GM23338 (cell line): ENCODE measurements at regions not wholly inside any gene's neighbourhood (a gene's known extent, or its start where the extent isn't known, plus 50 kb on each side); places are given as distances from the start of the nearest gene placed in this dataset.

Experiments used
- ATAC-seq: fragments of 200-7000 bp; cut with Tn5 transposase; 3 replicates; pipeline ENCODE4 v1.9.1; 2020
- DNase-seq: peaks from one replicate; pipeline ENCODE4 v3.0.0-alpha.2; 2015; ENCODE audit warnings: low spot score
- H2AFZ ChIP-seq: fragments of 200-600 bp; sonication (generic); 2 replicates; pipeline ENCODE4 v1.8.0; 2016; ENCODE audit warnings: antibody characterized with exemption, mild to moderate bottlenecking, moderate library complexity
- H3F3A ChIP-seq: fragments of 200-600 bp; sonication (generic); replicated peaks from 2 replicates; pipeline ENCODE4 v1.8.0; 2017; ENCODE audit warnings: antibody characterized with exemption, mixed run types, low read depth
- H3K27ac ChIP-seq: fragments of 200-600 bp; sonication (generic); 2 replicates; pipeline ENCODE4 v1.6.1; 2016; ENCODE audit warnings: low read depth
- H3K27me3 ChIP-seq: fragments of 200-600 bp; sonication (generic); 2 replicates; pipeline ENCODE4 v1.8.0; 2016; ENCODE audit warnings: mild to moderate bottlenecking, mixed run types, moderate library complexity; ENCODE audit not compliant: insufficient read depth
- H3K36me3 ChIP-seq: fragments of 200-600 bp; sonication (generic); 2 replicates; pipeline ENCODE4 v1.8.0; 2016; ENCODE audit warnings: mild to moderate bottlenecking; ENCODE audit not compliant: insufficient read depth
- H3K4me1 ChIP-seq: fragments of 200-600 bp; sonication (generic); 2 replicates; pipeline ENCODE4 v1.8.0; 2016; ENCODE audit warnings: mild to moderate bottlenecking, moderate library complexity; ENCODE audit not compliant: insufficient read depth
- H3K4me2 ChIP-seq: fragments of 200-600 bp; sonication (generic); 2 replicates; pipeline ENCODE4 v1.7.1; 2017; ENCODE audit warnings: mixed run types
- H3K4me3 ChIP-seq: fragments of 200-600 bp; sonication (generic); 2 replicates; pipeline ENCODE4 v1.6.1; 2016; ENCODE audit warnings: mixed run types
- H3K79me2 ChIP-seq: fragments of 200-600 bp; sonication (generic); replicated peaks from 2 replicates; pipeline ENCODE4 v1.8.0; 2017; ENCODE audit warnings: mild to moderate bottlenecking; ENCODE audit not compliant: insufficient read depth
- H3K9me2 ChIP-seq: fragments of 200-600 bp; sonication (generic); 2 replicates; pipeline ENCODE4 v1.8.0; 2017; ENCODE audit not compliant: insufficient read depth
- H4K20me1 ChIP-seq: fragments of 200-600 bp; sonication (generic); replicated peaks from 2 replicates; pipeline ENCODE4 v1.8.0; 2017; ENCODE audit warnings: mild to moderate bottlenecking; ENCODE audit not compliant: insufficient read depth
- H3K27ac Mint-ChIP-seq: 2 replicates; pipeline ENCODE4 v1.8.0; 2020; ENCODE audit warnings: inconsistent platforms, mild to moderate bottlenecking, moderate library complexity, mixed read lengths
- H3K27me3 Mint-ChIP-seq: 3 replicates; pipeline ENCODE4 v1.8.0; 2022; ENCODE audit warnings: low read depth, mild to moderate bottlenecking, moderate library complexity, mixed read lengths, inconsistent platforms; ENCODE audit not compliant: insufficient read depth, poor library complexity
- H3K36me3 Mint-ChIP-seq: 3 replicates; pipeline ENCODE4 v1.8.0; 2021; ENCODE audit warnings: low read depth, mild to moderate bottlenecking, inconsistent platforms, moderate library complexity, mixed read lengths
- H3K4me1 Mint-ChIP-seq: 3 replicates; pipeline ENCODE4 v1.8.0; 2020; ENCODE audit warnings: mild to moderate bottlenecking, inconsistent platforms, mixed read lengths
- H3K4me3 Mint-ChIP-seq: 3 replicates; pipeline ENCODE4 v1.8.0; 2021; ENCODE audit warnings: moderate library complexity, mild to moderate bottlenecking, inconsistent platforms, mixed read lengths
- H3K9me3 Mint-ChIP-seq: 3 replicates; pipeline ENCODE4 v1.8.0; 2020; ENCODE audit warnings: moderate library complexity, mild to moderate bottlenecking, inconsistent platforms, mixed read lengths
- CREB1 ChIP-seq: fragments of 250-450 bp; sonication (Bioruptor Pico); IDR thresholded peaks from 2 replicates; pipeline ENCODE4 v1.5.0; 2020; ENCODE audit warnings: low read depth, mild to moderate bottlenecking, moderate library complexity
- EZH2 ChIP-seq: fragments of 200-600 bp; sonication (generic); IDR thresholded peaks from one replicate; pipeline ENCODE4 v1.8.0; 2017; ENCODE audit warnings: antibody characterized with exemption, mild to moderate bottlenecking, low read depth; ENCODE audit not compliant: unreplicated experiment
- EZH2phosphoT487 ChIP-seq: fragments of 200-600 bp; sonication (generic); IDR thresholded peaks from one replicate; pipeline ENCODE4 v1.8.1; 2018; ENCODE audit warnings: antibody characterized with exemption; ENCODE audit not compliant: unreplicated experiment
- JUNB ChIP-seq: IDR thresholded peaks from one replicate; pipeline ENCODE4 v1.6.1; 2016; ENCODE audit warnings: antibody characterized with exemption; ENCODE audit not compliant: unreplicated experiment
- NANOG ChIP-seq: IDR thresholded peaks from 2 replicates; pipeline ENCODE4 v1.6.1; 2016; ENCODE audit warnings: antibody characterized with exemption, borderline replicate concordance
- POLR2AphosphoS5 ChIP-seq: IDR thresholded peaks from 2 replicates; pipeline ENCODE4 v1.6.1; 2016; ENCODE audit warnings: antibody characterized with exemption, low read depth
- REST ChIP-seq: IDR thresholded peaks from one replicate; pipeline ENCODE4 v1.6.1; 2018; ENCODE audit warnings: antibody characterized with exemption; ENCODE audit not compliant: unreplicated experiment
- STAT1 ChIP-seq: IDR thresholded peaks from one replicate; pipeline ENCODE4 v1.6.1; 2016; ENCODE audit warnings: antibody characterized with exemption; ENCODE audit not compliant: unreplicated experiment
- ZNF114 ChIP-seq: fragments of 250-450 bp; sonication (Bioruptor Pico); IDR thresholded peaks from 2 replicates; pipeline ENCODE4 v1.5.0; 2020; ENCODE audit warnings: mild to moderate bottlenecking, moderate library complexity
- ZNF331 ChIP-seq: fragments of 250-450 bp; sonication (Bioruptor Pico); IDR thresholded peaks from 2 replicates; pipeline ENCODE4 v1.5.0; 2020; ENCODE audit warnings: low read depth, mild to moderate bottlenecking, moderate library complexity
- TF ChIP-seq, protein P1 (sequence below), 2 experiments: fragments of 200-600 bp in 1 of 2; sonication (generic) in 1 of 2; conservative IDR thresholded peaks; 2 replicates each; pipeline versions ENCODE4 v1.5.1 to v1.6.1; 2016 to 2017; ENCODE audit warnings: antibody characterized with exemption in 2 of 2, low read depth in 2 of 2, mild to moderate bottlenecking in 2 of 2, moderate library complexity in 1 of 2
- TF ChIP-seq, protein P2 (sequence below): fragments of 250-450 bp; sonication (Bioruptor Pico); IDR thresholded peaks from 2 replicates; pipeline ENCODE4 v1.5.0; 2020; ENCODE audit warnings: mild to moderate bottlenecking, moderate library complexity
- TF ChIP-seq, protein P3 (sequence below): IDR thresholded peaks from 2 replicates; pipeline ENCODE4 v1.6.1; 2016; ENCODE audit warnings: antibody characterized with exemption

DNA sequence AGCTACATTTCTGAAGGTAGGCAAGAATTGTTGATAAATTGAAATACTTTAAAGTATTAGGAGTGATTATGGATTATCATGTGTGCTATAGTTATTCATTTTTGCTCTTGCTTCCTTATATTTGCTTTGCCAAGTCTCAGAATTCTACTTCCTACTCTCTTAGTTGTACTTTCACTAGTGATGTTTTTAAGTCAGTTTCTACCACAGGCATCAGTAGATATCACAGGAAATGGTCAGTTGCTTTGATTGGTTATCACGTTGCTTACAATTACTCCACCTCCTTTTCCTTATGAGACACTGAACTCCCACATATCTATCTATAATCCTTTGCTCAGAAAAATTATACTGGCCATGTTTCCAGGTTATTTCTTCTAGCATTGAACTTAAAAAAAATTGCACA lies 472.8 kb downstream of the DMRTA1 start:
- no peak for ATAC-seq
- H4K20me1 ChIP-seq = no peaks in the 10 kb centered on the region
- no peaks in the 10 kb centered on the region for H3K36me3 Mint-ChIP-seq
- no peaks in the 10 kb centered on the region for H3K4me1 Mint-ChIP-seq
- H3K9me3 Mint-ChIP-seq = no peaks in the 10 kb centered on the region
- H3K79me2 ChIP-seq = no peaks in the 10 kb centered on the region
- no peak overlapping the region for H3K27ac ChIP-seq
- no peak overlapping the region for H3K4me2 ChIP-seq
- no peak for DNase-seq
- H3K4me3 Mint-ChIP-seq = no peak overlapping the region
- no peaks in the 10 kb centered on the region for H3K9me2 ChIP-seq
- TF ChIP-seq NANOG = no peak
- TF ChIP-seq ZNF331 (CRISPR knock-in tag) = no peak
- TF ChIP-seq JUNB = no peak
- TF ChIP-seq, protein P1, sequence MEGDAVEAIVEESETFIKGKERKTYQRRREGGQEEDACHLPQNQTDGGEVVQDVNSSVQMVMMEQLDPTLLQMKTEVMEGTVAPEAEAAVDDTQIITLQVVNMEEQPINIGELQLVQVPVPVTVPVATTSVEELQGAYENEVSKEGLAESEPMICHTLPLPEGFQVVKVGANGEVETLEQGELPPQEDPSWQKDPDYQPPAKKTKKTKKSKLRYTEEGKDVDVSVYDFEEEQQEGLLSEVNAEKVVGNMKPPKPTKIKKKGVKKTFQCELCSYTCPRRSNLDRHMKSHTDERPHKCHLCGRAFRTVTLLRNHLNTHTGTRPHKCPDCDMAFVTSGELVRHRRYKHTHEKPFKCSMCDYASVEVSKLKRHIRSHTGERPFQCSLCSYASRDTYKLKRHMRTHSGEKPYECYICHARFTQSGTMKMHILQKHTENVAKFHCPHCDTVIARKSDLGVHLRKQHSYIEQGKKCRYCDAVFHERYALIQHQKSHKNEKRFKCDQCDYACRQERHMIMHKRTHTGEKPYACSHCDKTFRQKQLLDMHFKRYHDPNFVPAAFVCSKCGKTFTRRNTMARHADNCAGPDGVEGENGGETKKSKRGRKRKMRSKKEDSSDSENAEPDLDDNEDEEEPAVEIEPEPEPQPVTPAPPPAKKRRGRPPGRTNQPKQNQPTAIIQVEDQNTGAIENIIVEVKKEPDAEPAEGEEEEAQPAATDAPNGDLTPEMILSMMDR (conservative IDR thresholded peaks at IDR 0.05; ENCODE audit: low read depth in 2 of 2) = no peak
- no peak for TF ChIP-seq STAT1
- TF ChIP-seq, protein P2, sequence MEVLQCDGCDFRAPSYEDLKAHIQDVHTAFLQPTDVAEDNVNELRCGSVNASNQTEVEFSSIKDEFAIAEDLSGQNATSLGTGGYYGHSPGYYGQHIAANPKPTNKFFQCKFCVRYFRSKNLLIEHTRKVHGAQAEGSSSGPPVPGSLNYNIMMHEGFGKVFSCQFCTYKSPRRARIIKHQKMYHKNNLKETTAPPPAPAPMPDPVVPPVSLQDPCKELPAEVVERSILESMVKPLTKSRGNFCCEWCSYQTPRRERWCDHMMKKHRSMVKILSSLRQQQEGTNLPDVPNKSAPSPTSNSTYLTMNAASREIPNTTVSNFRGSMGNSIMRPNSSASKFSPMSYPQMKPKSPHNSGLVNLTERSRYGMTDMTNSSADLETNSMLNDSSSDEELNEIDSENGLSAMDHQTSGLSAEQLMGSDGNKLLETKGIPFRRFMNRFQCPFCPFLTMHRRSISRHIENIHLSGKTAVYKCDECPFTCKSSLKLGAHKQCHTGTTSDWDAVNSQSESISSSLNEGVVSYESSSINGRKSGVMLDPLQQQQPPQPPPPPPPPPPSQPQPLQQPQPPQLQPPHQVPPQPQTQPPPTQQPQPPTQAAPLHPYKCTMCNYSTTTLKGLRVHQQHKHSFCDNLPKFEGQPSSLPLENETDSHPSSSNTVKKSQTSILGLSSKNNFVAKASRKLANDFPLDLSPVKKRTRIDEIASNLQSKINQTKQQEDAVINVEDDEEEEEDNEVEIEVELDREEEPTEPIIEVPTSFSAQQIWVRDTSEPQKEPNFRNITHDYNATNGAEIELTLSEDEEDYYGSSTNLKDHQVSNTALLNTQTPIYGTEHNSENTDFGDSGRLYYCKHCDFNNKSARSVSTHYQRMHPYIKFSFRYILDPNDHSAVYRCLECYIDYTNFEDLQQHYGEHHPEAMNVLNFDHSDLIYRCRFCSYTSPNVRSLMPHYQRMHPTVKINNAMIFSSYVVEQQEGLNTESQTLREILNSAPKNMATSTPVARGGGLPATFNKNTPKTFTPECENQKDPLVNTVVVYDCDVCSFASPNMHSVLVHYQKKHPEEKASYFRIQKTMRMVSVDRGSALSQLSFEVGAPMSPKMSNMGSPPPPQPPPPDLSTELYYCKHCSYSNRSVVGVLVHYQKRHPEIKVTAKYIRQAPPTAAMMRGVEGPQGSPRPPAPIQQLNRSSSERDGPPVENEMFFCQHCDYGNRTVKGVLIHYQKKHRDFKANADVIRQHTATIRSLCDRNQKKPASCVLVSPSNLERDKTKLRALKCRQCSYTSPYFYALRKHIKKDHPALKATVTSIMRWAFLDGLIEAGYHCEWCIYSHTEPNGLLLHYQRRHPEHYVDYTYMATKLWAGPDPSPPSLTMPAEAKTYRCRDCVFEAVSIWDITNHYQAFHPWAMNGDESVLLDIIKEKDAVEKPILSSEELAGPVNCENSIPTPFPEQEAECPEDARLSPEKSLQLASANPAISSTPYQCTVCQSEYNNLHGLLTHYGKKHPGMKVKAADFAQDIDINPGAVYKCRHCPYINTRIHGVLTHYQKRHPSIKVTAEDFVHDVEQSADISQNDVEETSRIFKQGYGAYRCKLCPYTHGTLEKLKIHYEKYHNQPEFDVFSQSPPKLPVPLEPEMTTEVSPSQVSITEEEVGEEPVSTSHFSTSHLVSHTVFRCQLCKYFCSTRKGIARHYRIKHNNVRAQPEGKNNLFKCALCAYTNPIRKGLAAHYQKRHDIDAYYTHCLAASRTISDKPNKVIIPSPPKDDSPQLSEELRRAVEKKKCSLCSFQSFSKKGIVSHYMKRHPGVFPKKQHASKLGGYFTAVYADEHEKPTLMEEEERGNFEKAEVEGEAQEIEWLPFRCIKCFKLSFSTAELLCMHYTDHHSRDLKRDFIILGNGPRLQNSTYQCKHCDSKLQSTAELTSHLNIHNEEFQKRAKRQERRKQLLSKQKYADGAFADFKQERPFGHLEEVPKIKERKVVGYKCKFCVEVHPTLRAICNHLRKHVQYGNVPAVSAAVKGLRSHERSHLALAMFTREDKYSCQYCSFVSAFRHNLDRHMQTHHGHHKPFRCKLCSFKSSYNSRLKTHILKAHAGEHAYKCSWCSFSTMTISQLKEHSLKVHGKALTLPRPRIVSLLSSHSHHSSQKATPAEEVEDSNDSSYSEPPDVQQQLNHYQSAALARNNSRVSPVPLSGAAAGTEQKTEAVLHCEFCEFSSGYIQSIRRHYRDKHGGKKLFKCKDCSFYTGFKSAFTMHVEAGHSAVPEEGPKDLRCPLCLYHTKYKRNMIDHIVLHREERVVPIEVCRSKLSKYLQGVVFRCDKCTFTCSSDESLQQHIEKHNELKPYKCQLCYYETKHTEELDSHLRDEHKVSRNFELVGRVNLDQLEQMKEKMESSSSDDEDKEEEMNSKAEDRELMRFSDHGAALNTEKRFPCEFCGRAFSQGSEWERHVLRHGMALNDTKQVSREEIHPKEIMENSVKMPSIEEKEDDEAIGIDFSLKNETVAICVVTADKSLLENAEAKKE (CRISPR knock-in tag) = no peak
- TF ChIP-seq REST = no peak
- TF ChIP-seq CREB1 (CRISPR knock-in tag) = no peak
- no peak for TF ChIP-seq EZH2
- TF ChIP-seq, protein P3, sequence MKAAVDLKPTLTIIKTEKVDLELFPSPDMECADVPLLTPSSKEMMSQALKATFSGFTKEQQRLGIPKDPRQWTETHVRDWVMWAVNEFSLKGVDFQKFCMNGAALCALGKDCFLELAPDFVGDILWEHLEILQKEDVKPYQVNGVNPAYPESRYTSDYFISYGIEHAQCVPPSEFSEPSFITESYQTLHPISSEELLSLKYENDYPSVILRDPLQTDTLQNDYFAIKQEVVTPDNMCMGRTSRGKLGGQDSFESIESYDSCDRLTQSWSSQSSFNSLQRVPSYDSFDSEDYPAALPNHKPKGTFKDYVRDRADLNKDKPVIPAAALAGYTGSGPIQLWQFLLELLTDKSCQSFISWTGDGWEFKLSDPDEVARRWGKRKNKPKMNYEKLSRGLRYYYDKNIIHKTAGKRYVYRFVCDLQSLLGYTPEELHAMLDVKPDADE = no peak
- TF ChIP-seq POLR2AphosphoS5 = no peak
- no peak for TF ChIP-seq ZNF114 (CRISPR knock-in tag)
- TF ChIP-seq EZH2phosphoT487 = no peak
- H3K27ac Mint-ChIP-seq = no peak overlapping the region
- no peaks in the 10 kb centered on the region for H3K27me3 Mint-ChIP-seq
- no peaks in the 10 kb centered on the region for H3K4me1 ChIP-seq
- no peaks in the 10 kb centered on the region for H3K27me3 ChIP-seq
- no peak overlapping the region for H3K4me3 ChIP-seq
- H2AFZ ChIP-seq = peak overlapping the region; percentile 72; the same call in 1 of the 2 replicates
- no peaks in the 10 kb centered on the region for H3F3A ChIP-seq
- no peaks in the 10 kb centered on the region for H3K36me3 ChIP-seq
